Astrocyte (in vitro differentiated cells and primary cell): ENCODE measurements at regions not wholly inside any gene's neighbourhood (a gene's known extent, or its start where the extent isn't known, plus 50 kb on each side); places are given as distances from the start of the nearest gene placed in this dataset.
A peak's percentile ranks its signal among the peaks of the same experiment; 100 is the strongest.

Experiments
- DNase-seq: peaks from one replicate; pipeline ENCODE4 v3.0.0-alpha.2; 2010; ENCODE audit warnings: low read depth
- FAIRE-seq: peaks from 2 replicates; lab custom pipeline; 2011; peaks lifted over from hg19 to GRCh38; lab: Jason Lieb, UNC
- H2AFZ ChIP-seq: 2 replicates; pipeline ENCODE4 v1.6.0; 2012; ENCODE audit warnings: low read depth, low read length, inconsistent platforms
- H3K27ac ChIP-seq: 2 replicates; pipeline ENCODE4 v1.5.1; 2011; ENCODE audit warnings: low read depth, low read length, inconsistent platforms
- H3K27me3 ChIP-seq: 2 replicates; pipeline ENCODE4 v1.6.0; 2011; ENCODE audit warnings: low read length, inconsistent platforms; ENCODE audit not compliant: insufficient read depth
- H3K36me3 ChIP-seq: 2 replicates; pipeline ENCODE4 v1.5.1; 2011; ENCODE audit warnings: low read length, inconsistent platforms; ENCODE audit not compliant: insufficient read depth
- H3K4me1 ChIP-seq: 2 replicates; pipeline ENCODE4 v1.5.1; 2011; ENCODE audit warnings: low read length, inconsistent platforms; ENCODE audit not compliant: insufficient read depth
- H3K4me2 ChIP-seq: 2 replicates; pipeline ENCODE4 v1.6.0; 2012; ENCODE audit warnings: low read length, inconsistent platforms
- H3K4me3 ChIP-seq: 2 replicates; pipeline ENCODE4 v1.5.1; 2011; ENCODE audit warnings: low read depth, mild to moderate bottlenecking, low read length, inconsistent platforms; ENCODE audit not compliant: insufficient read depth
- H3K79me2 ChIP-seq: 2 replicates; pipeline ENCODE4 v1.6.0; 2012; ENCODE audit warnings: mild to moderate bottlenecking, low read length, inconsistent platforms; ENCODE audit not compliant: insufficient read depth
- H3K9ac ChIP-seq: 2 replicates; pipeline ENCODE4 v1.6.0; 2012; ENCODE audit warnings: mild to moderate bottlenecking, low read length, inconsistent platforms
- H3K9me3 ChIP-seq: 2 replicates; pipeline ENCODE4 v1.5.1; 2012; ENCODE audit warnings: low read depth, mild to moderate bottlenecking, low read length, inconsistent platforms; ENCODE audit not compliant: insufficient read depth
- H4K20me1 ChIP-seq: 2 replicates; pipeline ENCODE4 v1.6.0; 2012; ENCODE audit warnings: low read length, inconsistent platforms; ENCODE audit not compliant: insufficient read depth
- H3K27ac Mint-ChIP-seq: one replicate; pipeline ENCODE4 v1.8.0; 2021; ENCODE audit warnings: mild to moderate bottlenecking, mixed read lengths; ENCODE audit not compliant: unreplicated experiment
- H3K27me3 Mint-ChIP-seq: one replicate; pipeline ENCODE4 v1.8.0; 2021; ENCODE audit warnings: low read depth, mixed read lengths; ENCODE audit not compliant: unreplicated experiment
- H3K36me3 Mint-ChIP-seq: one replicate; pipeline ENCODE4 v1.8.0; 2021; ENCODE audit warnings: low read depth, mixed read lengths; ENCODE audit not compliant: unreplicated experiment
- H3K4me1 Mint-ChIP-seq: one replicate; pipeline ENCODE4 v1.8.0; 2021; ENCODE audit warnings: low read depth, mixed read lengths; ENCODE audit not compliant: unreplicated experiment
- H3K4me3 Mint-ChIP-seq: one replicate; pipeline ENCODE4 v1.8.0; 2021; ENCODE audit warnings: mild to moderate bottlenecking, moderate library complexity, mixed read lengths; ENCODE audit not compliant: unreplicated experiment
- H3K9me3 Mint-ChIP-seq: one replicate; pipeline ENCODE4 v1.8.0; 2021; ENCODE audit warnings: mild to moderate bottlenecking, mixed read lengths; ENCODE audit not compliant: unreplicated experiment
- EZH2 ChIP-seq: IDR thresholded peaks from 2 replicates; pipeline ENCODE4 v1.6.1; 2012; ENCODE audit warnings: mild to moderate bottlenecking, low read length, inconsistent platforms; ENCODE audit not compliant: insufficient read depth
- TF ChIP-seq, protein P1 (sequence below): IDR thresholded peaks from 2 replicates; pipeline ENCODE4 v1.5.1; 2011; ENCODE audit warnings: low read depth, mild to moderate bottlenecking, inconsistent platforms, low read length, moderate library complexity; ENCODE audit not compliant: insufficient read depth

GRCh38 chrX:139091066-139091465, 379.5 kb upstream of the FGF13 start:
- no peak overlapping the region for H2AFZ ChIP-seq
- H3K27ac ChIP-seq, result no peak overlapping the region
- no peaks in the 10 kb centered on the region for H3K27me3 ChIP-seq
- H3K4me3 ChIP-seq, result no peak overlapping the region
- no peak overlapping the region for H3K4me2 ChIP-seq
- H3K9me3 ChIP-seq, result no peaks in the 10 kb centered on the region
- H3K36me3 Mint-ChIP-seq, result no peaks in the 10 kb centered on the region
- H3K4me1 ChIP-seq, result peaks cover 9% of the 10 kb centered on the region
- TF ChIP-seq, protein P1, sequence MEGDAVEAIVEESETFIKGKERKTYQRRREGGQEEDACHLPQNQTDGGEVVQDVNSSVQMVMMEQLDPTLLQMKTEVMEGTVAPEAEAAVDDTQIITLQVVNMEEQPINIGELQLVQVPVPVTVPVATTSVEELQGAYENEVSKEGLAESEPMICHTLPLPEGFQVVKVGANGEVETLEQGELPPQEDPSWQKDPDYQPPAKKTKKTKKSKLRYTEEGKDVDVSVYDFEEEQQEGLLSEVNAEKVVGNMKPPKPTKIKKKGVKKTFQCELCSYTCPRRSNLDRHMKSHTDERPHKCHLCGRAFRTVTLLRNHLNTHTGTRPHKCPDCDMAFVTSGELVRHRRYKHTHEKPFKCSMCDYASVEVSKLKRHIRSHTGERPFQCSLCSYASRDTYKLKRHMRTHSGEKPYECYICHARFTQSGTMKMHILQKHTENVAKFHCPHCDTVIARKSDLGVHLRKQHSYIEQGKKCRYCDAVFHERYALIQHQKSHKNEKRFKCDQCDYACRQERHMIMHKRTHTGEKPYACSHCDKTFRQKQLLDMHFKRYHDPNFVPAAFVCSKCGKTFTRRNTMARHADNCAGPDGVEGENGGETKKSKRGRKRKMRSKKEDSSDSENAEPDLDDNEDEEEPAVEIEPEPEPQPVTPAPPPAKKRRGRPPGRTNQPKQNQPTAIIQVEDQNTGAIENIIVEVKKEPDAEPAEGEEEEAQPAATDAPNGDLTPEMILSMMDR, result no peak
- TF ChIP-seq EZH2, result no peak
- no peaks in the 10 kb centered on the region for H3K36me3 ChIP-seq
- no peaks in the 10 kb centered on the region for H3K27me3 Mint-ChIP-seq
- no peaks in the 10 kb centered on the region for H4K20me1 ChIP-seq
- no peak for FAIRE-seq
- H3K9ac ChIP-seq, result no peak overlapping the region
- H3K4me1 Mint-ChIP-seq, result peaks cover 6% of the 10 kb centered on the region
- no peaks in the 10 kb centered on the region for H3K79me2 ChIP-seq
- H3K27ac Mint-ChIP-seq, result no peak overlapping the region
- DNase-seq, result peak; percentile 66
- no peaks in the 10 kb centered on the region for H3K9me3 Mint-ChIP-seq
- H3K4me3 Mint-ChIP-seq, result no peak overlapping the region

DNA sequence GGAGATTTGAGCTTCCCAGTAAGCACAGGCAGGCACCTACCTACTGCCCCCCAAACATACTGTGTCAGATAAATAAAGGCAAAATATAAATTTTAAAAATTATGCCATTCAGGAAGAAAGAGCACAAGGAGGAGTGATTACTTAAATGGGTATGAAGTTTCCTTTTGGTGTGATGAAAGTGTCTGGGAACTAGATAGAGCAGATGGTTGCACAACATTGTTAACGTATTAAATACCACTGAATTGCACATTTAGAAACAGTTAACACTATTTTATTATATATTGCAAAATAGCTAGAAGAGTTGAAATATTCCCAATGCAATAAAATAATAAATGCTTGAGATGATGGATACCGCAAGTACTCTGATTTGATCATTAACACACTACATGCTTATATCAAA, 374.7 kb upstream of the FGF13 start:
- H3K4me3 ChIP-seq, result no peak overlapping the region
- DNase-seq (no peak), FAIRE-seq (peak; percentile 63)
- no peaks in the 10 kb centered on the region for H3K79me2 ChIP-seq
- H3K9ac ChIP-seq, result no peak overlapping the region
- H2AFZ ChIP-seq, result no peak overlapping the region
- H3K4me3 Mint-ChIP-seq, result no peak overlapping the region
- no peak overlapping the region for H3K27ac ChIP-seq
- H3K27ac Mint-ChIP-seq, result no peak overlapping the region
- no peaks in the 10 kb centered on the region for H3K36me3 Mint-ChIP-seq
- H3K27me3 Mint-ChIP-seq, result no peaks in the 10 kb centered on the region
- H3K4me1 ChIP-seq, result no peaks in the 10 kb centered on the region
- no peaks in the 10 kb centered on the region for H3K4me1 Mint-ChIP-seq
- H4K20me1 ChIP-seq, result no peaks in the 10 kb centered on the region
- no peaks in the 10 kb centered on the region for H3K9me3 ChIP-seq
- no peaks in the 10 kb centered on the region for H3K9me3 Mint-ChIP-seq
- TF ChIP-seq EZH2, result no peak
- TF ChIP-seq, protein P1, result no peak
- no peak overlapping the region for H3K4me2 ChIP-seq
- H3K27me3 ChIP-seq, result no peaks in the 10 kb centered on the region
- H3K36me3 ChIP-seq, result no peaks in the 10 kb centered on the region

DNA sequence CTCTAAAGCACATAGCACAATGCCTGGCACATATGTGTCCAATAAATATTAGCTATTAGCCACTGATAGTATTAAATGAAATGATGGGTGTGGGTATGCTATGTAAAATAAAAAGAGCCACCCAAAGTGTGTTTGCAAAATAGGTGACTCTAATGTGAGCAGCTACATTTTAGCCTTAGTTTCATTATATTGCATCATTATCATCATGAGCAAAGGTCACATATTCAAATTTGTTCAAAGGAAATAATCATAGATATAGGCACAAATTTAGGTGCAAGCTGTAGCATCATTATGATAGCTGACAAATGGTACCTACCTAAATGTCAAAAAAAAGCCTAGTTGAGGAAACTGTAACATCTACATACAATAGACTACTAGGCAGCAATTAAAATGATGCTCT, 373.9 kb upstream of the FGF13 start:
- Histone ChIP-seq H3K4me1 (no peaks in the 10 kb centered on the region), H3K9ac (no peak overlapping the region), H3K79me2 (no peaks in the 10 kb centered on the region), H4K20me1 (no peaks in the 10 kb centered on the region), H3K27ac (no peak overlapping the region), H3K36me3 (no peaks in the 10 kb centered on the region), H3K27me3 (no peaks in the 10 kb centered on the region), H3K4me2 (no peak overlapping the region), H3K9me3 (no peaks in the 10 kb centered on the region), H2AFZ (no peak overlapping the region), H3K4me3 (no peak overlapping the region)
- Mint-ChIP-seq H3K27ac (no peak overlapping the region), H3K36me3 (no peaks in the 10 kb centered on the region), H3K4me3 (no peak overlapping the region), H3K9me3 (no peaks in the 10 kb centered on the region), H3K27me3 (no peaks in the 10 kb centered on the region), H3K4me1 (no peaks in the 10 kb centered on the region)
- TF ChIP-seq, protein P1, result no peak
- TF ChIP-seq EZH2, result no peak
- FAIRE-seq (peak; percentile 17), DNase-seq (no peak)
